H1 (cell line): ENCODE measurements at regions not wholly inside any gene's neighbourhood (a gene's known extent, or its start where the extent isn't known, plus 50 kb on each side); places are given as distances from the start of the nearest gene placed in this dataset.

Source experiments
- CEBPB ChIP-seq: IDR thresholded peaks from 2 replicates; pipeline ENCODE4 v1.6.1; 2012; ENCODE audit warnings: low read depth, low read length
- CTCF ChIP-seq, 3 experiments: IDR thresholded peaks; 1 replicate in 2 of 3; 2 replicates in 1 of 3; pipeline versions ENCODE4 v1.5.1 to v1.6.1; 2011; ENCODE audit warnings: low read length in 3 of 3, mild to moderate bottlenecking in 3 of 3, inconsistent platforms in 2 of 3, low read depth in 1 of 3, moderate library complexity in 1 of 3; ENCODE audit not compliant: insufficient read depth in 1 of 3; ENCODE audit errors: control extremely low read depth in 1 of 3
- HDAC2 ChIP-seq, 2 experiments: fragments of 300-600 bp in 1 of 2; sonication (generic) in 1 of 2; IDR thresholded peaks; 2 replicates each; pipeline ENCODE4 v1.6.1; 2011 to 2012; ENCODE audit warnings: low read depth in 2 of 2, low read length in 2 of 2, mild to moderate bottlenecking in 2 of 2, moderate library complexity in 2 of 2, borderline replicate concordance in 1 of 2, inconsistent platforms in 1 of 2
- HDAC6 ChIP-seq: IDR thresholded peaks from one replicate; pipeline ENCODE4 v1.7.1; 2012; ENCODE audit warnings: low read depth, mild to moderate bottlenecking, inconsistent platforms, low read length, moderate library complexity
- POLR2AphosphoS5 ChIP-seq: IDR thresholded peaks from 2 replicates; pipeline ENCODE4 v1.6.1; 2011; ENCODE audit warnings: low read depth, low read length
- USF2 ChIP-seq: IDR thresholded peaks from 2 replicates; pipeline ENCODE4 v1.6.1; 2011; ENCODE audit warnings: low read length, improper control_type of control experiment

- TF ChIP-seq CTCF (IDR thresholded peaks at IDR 0.05; ENCODE audit: control extremely low read depth in 1 of 3, insufficient read depth in 1 of 3, low read depth in 1 of 3, low read length in 3 of 3) = no peak
- TF ChIP-seq HDAC6 = no peak
- no peak for TF ChIP-seq USF2
- TF ChIP-seq CEBPB = no peak
- TF ChIP-seq HDAC2 (IDR thresholded peaks at IDR 0.05; ENCODE audit: borderline replicate concordance in 1 of 2, low read depth in 2 of 2, low read length in 2 of 2) = no peak
- no peak for TF ChIP-seq POLR2AphosphoS5
Observed at GRCh38 chr4:181004056-181004455, 1239.1 kb upstream of the TENM3 start.
